NCI-H1048 (cell line): ENCODE measurements at regions not wholly inside any gene's neighbourhood (a gene's known extent, or its start where the extent isn't known, plus 50 kb on each side); places are given as distances from the start of the nearest gene placed in this dataset.

Source experiments
- DNase-seq: peaks from one replicate; lab custom pipeline; 2025; lab: John Stamatoyannopoulos, UW

GRCh38 chr1:72938408-72938807 lies 656.1 kb upstream of the NEGR1 start:
- no peak for DNase-seq

- DNase-seq, result no peak
These were observed 655.6 kb upstream of the NEGR1 start for GRCh38 chr1:72937905-72938304.

- DNase-seq, result no peak
These were observed 654.6 kb upstream of the NEGR1 start for GRCh38 chr1:72936942-72937341.

GRCh38 chr1:72936151-72936740 lies 653.9 kb upstream of the NEGR1 start:
- no peak for DNase-seq

- DNase-seq, result no peak
These were observed 649.7 kb upstream of the NEGR1 start for GRCh38 chr1:72932025-72932424.

GRCh38 chr1:72930528-72930927 lies 648.2 kb upstream of the NEGR1 start:
- DNase-seq, result no peak

- DNase-seq, result no peak
These were observed 636.6 kb upstream of the NEGR1 start for GRCh38 chr1:72918940-72919339.

GRCh38 chr1:72917920-72918319 lies 635.6 kb upstream of the NEGR1 start:
- no peak for DNase-seq

GRCh38 chr1:72915581-72915980 lies 633.2 kb upstream of the NEGR1 start:
- DNase-seq, result peak; percentile 30

- no peak for DNase-seq
These were observed 629.3 kb upstream of the NEGR1 start for GRCh38 chr1:72911656-72912055.

GRCh38 chr1:72896256-72896655 lies 613.9 kb upstream of the NEGR1 start:
- no peak for DNase-seq

GRCh38 chr1:72892461-72892860 lies 610.1 kb upstream of the NEGR1 start:
- DNase-seq, result no peak

- no peak for DNase-seq
These were observed 609.6 kb upstream of the NEGR1 start for GRCh38 chr1:72891976-72892375.

GRCh38 chr1:72885841-72886240 lies 603.5 kb upstream of the NEGR1 start:
- DNase-seq, result no peak

- DNase-seq, result no peak
These were observed 602.7 kb upstream of the NEGR1 start for GRCh38 chr1:72885017-72885416.

- DNase-seq, result no peak
These were observed 587.5 kb upstream of the NEGR1 start for GRCh38 chr1:72869873-72870272.

GRCh38 chr1:72869441-72869840 lies 587.1 kb upstream of the NEGR1 start:
- DNase-seq, result no peak

- no peak for DNase-seq
These were observed 569.3 kb upstream of the NEGR1 start for GRCh38 chr1:72851597-72851996.

- no peak for DNase-seq
These were observed 566.7 kb upstream of the NEGR1 start for GRCh38 chr1:72848997-72849396.

GRCh38 chr1:72847651-72848050 lies 565.3 kb upstream of the NEGR1 start:
- DNase-seq, result no peak

- no peak for DNase-seq
These were observed 564.3 kb upstream of the NEGR1 start for GRCh38 chr1:72846476-72847278.

- no peak for DNase-seq
These were observed 563.6 kb upstream of the NEGR1 start for GRCh38 chr1:72845981-72846380.

GRCh38 chr1:72845381-72845780 lies 563.0 kb upstream of the NEGR1 start:
- DNase-seq, result no peak

GRCh38 chr1:72837781-72838180 lies 555.4 kb upstream of the NEGR1 start:
- DNase-seq, result no peak
